ENCODE measurements at regions not wholly inside any gene's neighbourhood (a gene's known extent, or its start where the extent isn't known, plus 50 kb on each side); places are given as distances from the start of the nearest gene placed in this dataset.
"Not testable (repeated sequence)": the region's sequence is repeated elsewhere in the genome, so short reads cannot be mapped to it uniquely, and the experiment has no call there.

DNA sequence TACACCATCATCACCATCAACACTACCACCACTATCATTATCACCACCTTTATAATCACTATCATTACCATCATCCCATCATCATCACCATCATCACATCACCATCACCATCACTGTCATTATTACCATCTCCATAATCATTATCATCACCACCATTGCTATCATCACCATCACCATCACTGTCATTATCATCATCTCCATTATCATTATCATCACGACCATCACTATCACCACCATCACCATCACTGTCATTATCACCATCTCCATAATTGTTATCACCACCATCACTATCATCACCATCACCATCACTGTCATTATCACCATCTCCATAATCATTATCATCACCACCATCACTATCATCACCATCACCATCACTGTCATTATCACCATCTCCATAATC, 279.6 kb upstream of the HS6ST1 start:
- DNase-seq (ENCODE audit: low read depth in 2 of 2) = not testable (repeated sequence)

DNA sequence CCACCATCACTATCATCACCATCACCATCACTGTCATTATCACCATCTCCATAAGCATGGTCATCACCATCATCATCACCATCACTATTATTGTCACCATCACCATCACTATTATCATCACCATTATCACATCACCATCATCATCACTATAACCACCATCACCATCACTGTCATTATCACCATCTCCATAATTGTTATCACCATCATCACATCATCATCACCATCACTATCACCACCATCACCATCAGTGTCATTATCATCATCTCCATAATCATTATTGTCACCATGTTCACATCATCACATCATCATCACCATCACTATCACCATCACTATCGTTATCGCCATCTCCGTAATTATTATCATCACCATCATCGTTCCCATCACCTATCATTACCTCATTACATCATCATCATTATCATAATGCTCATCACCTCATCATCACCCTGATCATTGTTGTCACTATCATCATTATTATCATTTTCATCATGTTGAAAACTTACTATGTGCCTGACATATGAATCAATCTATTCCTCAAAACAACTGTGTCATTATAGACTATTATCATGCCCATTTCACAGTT, 280.3 kb upstream of the HS6ST1 start:
- DNase-seq (ENCODE audit: low read depth in 2 of 2) = no peak

DNA sequence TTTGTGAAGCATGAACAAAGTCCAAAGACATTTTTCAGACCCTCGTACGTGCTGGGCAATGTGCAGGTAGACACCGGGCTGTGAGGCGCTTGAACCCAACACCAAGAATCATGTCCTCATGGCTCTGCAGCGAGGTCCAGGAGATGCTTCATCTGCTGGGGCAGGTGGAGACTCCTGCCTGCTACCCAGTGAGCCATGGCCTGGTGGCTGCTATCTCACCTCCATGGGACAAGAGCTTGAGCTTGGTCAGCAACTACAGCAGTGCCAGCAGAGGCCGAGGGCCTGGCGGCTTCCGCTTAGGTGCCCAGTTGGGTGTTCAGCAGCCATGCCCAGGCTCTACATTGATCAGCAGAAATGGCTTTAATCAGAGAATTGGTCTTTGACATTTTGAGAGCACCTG, 281.0 kb upstream of the HS6ST1 start:
- no peak for DNase-seq (ENCODE audit: low read depth in 2 of 2)

DNA sequence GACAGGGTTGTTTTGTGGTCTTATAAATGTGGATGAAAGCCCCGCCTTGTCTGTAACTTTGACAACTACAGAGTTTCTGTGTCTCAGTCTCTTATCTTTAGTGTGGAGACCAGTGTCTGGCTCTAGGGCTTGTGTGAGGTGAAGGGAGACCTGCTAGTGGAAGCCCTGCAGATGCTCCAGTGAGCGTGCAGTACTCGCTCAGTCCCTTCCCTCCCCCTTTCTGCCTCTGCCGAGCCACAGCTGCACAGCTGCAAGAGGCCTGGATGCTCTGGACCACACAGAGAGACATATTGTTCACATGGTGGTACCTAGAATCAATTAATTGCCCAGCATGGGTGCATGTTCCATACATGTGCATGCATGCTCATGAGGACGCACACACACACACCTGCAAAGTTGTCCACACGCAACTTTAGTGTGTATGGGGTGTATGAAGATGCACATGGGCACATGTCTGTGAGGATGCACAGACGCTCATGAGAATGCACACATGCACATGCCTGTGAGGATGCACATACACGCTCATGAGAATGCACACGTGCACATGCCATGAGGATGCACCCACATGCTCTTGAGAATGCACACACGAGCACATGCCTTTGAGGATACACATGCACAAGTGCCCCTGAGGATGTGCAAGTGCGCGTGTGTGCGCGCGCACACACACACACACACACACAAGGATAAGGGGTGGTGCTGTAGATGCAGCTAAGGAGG, 282.1 kb upstream of the HS6ST1 start:
- no peak for DNase-seq (ENCODE audit: low read depth in 2 of 2)

DNA sequence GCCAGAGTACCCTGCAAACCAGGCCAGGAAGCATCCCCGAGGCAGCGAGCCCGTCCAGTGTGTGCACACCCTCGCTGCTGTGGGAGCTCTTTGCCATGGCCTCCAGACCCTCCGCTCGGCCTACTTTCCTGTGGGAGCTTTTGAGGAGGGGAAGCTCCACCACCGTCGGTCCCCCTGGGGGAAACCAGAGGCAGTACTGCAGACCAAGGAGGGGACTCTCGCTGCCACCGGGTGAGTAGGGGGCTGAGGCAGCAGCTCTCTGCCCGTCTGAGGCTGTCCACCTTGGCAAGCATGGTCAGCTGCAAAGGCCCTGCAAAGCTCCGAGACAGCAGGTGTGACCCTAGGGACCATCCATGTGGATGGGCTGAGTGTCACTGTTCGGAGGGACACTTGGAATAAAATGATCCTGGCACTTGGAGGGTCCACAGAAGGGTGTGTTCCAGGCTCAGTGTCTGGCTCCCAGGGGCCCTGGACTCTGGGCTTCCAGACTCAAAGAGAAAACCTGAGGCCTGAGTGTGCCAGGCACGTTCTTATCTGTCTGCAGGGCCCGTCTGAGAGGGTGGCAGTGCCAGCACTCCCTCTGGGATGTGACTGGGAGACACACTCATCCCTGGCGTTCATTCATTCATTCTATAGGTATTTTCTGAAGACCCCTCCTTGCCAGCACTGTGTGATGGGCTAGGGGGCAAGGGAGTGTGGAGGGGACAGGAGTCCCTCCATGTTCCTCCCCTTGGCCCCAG, 282.8 kb upstream of the HS6ST1 start:
- no peak for DNase-seq (ENCODE audit: low read depth in 2 of 2)

DNA sequence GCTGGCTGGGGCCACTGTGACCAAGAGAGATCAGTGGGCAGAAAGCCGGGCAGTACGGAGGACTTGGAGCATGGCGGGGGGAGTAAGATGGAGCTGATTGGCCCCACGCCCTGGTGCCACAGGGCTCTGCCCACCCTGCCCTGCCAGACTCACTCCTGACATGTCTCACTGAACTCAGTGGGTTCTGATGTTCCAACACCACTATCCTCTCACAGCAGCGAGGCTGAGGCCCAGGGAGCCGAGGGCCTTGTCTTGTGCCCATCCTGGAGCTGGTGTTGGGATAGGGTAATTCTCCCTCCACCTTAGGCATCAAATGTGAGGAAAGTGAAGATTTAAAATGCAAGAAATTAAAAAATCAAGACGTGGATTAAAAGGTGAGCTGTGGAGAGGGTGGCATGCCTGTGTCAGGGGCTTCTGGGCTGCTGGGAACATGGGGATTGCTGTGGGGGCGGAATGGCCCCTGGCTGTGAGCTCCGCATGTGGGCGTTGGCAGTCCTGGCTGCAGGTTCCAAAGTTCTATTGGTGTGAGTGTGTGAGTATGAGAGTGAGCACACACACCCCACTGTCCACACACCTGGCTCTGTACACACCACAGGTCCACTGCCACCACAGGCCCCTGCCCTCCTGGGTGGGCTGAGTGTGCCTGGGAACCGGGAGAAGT, 283.5 kb upstream of the HS6ST1 start:
- DNase-seq (ENCODE audit: low read depth in 2 of 2) = no peak

DNA sequence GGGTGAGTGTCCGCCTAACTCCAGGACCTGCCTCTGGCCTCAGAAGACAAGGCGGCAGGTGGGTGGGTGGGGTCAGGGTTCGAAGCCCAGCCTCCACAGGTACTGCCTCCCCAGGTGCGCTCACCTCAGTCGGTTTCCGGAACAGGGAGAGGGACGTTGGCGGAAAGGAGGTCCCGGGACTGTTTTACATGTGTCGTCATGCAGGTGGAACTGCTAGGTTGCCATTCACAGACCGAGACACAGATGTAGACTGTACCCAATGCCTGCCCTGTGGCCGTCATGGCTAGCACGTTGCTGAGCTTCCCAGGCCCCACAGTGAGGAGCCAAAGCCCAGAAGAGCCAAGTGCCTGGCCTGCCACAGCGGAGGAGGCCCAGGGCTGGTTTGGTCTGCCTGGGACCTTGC, 284.0 kb upstream of the HS6ST1 start:
- DNase-seq (ENCODE audit: low read depth in 2 of 2) = no peak

DNA sequence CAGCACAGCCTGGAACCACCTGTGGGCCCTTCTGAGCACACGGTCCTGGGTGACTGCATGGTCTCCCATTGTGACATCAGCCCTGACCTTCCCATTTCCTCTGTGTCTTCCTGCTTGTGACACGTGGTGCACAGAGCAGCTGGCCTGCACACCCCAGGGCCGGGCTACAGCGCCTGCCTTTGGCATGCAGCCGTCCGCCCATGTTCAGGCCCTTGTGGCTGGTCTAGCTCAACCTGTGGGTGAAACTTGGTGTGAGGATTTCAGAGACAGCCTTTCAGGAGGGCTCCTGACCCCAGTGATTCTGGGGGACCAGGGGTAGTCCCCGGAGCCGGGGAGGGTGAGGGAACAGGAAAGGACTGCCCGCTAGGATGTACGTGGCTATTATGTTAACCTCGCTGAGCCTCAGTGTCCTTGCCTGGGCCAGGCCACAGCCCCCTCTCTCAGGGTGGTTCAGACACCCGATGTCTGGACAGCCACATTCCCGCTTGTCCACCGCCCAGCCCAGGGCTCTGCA, 284.8 kb upstream of the HS6ST1 start:
- no peak for DNase-seq (ENCODE audit: low read depth in 2 of 2)

DNA sequence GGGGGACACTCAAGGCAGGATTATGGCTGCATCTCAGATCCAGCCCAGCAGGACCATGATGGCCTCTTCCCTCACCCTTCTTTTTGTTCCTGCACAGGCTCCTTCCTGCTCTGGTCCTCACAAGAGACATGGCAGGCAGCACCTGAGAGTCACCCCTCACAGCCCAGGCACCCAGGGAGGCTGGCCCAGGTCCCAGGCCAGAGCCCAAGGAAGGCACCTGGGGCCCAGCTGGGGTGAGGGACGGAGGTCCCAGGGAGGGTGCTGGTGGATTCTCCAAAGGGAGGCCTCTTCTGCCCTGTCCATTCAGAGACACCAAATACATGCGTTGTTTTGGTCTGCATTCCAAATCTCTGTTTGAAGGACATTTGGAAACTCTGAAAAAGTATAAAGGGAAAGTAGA, 285.4 kb upstream of the HS6ST1 start:
- DNase-seq (ENCODE audit: low read depth in 2 of 2) = no peak

DNA sequence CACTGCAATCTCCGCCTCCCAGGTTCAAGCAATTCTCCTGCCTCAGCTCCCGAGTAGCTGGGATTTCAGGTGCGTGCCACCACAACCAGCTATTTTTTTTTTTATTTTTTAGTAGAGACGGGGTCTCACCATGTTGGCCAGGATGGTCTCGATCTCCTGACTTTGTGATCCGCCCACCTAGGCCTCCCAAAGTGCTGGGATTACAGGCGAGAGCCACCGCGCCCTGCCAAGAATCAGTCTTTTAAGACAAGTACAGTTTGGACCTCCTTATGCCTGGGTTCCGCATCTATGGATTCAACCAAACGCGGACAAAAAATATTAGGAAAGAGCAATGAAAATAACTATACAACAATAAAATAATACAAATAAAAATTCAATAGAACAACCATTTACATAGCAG, 285.9 kb upstream of the HS6ST1 start:
- not testable (repeated sequence) for DNase-seq (ENCODE audit: low read depth in 2 of 2)

DNA sequence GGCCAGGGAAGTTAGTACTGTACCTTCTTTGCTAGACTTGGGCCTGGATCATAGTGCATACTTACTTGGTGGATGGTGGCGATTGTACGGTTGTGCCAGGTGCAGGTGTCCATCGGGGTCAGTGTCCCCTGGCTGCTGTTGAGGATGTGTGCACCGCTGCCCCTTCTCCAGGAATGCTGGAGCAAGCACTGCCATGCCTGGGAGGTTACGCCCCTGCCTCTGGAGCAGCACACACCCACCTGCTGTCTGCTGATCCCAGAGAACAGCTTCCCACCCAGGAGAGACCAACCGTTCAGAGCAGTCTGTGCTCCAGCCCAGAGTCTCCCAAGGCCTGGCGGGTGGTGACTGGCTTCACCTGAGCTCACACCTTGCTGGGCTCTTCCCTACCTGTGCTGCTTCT, 286.8 kb upstream of the HS6ST1 start:
- DNase-seq (ENCODE audit: low read depth in 2 of 2) = no peak

DNA sequence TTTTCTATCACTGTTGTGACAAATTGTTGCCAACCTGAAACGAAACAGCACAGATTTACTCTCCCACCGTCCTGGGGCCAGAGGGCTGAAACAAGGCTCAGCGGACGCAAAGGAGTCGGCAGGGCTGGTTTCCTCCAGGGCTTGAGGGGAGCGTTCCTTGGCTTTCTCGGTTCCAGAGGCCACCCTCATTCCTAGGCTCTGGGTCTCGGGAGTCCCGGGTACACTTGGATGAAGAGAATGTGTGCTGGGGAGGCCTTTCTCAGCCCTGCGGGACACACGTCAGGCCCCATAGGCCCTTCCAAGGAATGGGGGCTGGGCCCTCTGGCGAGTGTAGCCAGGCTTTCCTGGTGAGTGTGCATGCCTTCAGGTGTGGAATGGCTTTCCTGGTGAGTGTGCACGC, 287.3 kb upstream of the HS6ST1 start:
- no peak for DNase-seq (ENCODE audit: low read depth in 2 of 2)

DNA sequence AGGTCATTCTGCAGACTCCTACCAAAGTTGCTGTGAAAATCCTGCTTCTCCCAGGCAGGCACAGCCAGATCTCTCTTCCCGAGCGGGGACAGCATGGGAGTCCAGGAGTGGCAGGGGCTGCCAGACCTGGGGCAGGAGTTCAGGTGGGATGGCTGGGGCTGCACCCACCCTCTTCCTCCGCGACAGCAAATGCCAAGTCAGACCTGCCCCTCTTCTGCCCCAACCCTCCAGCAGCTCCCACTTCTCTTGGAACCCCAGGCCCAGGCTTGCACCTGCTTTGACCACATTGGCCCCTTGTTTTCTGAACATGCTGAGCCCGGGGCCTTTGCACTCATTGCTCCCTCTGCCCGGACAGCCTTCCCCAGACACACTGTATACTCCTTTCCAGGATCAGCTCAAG, 288.2 kb upstream of the HS6ST1 start:
- DNase-seq (ENCODE audit: low read depth in 2 of 2) = no peak

DNA sequence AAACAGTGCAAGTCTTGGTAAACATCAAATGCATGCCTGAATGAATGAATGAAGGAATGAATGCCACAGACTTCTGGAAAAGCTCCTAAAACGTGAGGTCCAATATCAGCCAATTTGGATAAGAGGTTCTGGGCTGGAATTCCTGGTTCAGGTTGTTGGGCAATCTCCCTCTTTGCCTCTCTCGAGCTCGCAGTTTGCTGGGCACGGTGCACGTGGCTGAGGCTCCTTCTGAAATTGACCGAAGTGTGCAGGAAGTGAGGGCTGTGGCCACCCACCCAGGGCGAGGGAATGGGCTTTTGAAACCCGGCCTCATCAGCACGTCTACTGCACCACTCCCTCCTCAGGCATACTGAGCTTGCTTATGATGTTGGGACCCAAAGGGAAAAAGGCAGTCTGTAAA, 288.8 kb upstream of the HS6ST1 start:
- DNase-seq (ENCODE audit: low read depth in 2 of 2) = no peak

DNA sequence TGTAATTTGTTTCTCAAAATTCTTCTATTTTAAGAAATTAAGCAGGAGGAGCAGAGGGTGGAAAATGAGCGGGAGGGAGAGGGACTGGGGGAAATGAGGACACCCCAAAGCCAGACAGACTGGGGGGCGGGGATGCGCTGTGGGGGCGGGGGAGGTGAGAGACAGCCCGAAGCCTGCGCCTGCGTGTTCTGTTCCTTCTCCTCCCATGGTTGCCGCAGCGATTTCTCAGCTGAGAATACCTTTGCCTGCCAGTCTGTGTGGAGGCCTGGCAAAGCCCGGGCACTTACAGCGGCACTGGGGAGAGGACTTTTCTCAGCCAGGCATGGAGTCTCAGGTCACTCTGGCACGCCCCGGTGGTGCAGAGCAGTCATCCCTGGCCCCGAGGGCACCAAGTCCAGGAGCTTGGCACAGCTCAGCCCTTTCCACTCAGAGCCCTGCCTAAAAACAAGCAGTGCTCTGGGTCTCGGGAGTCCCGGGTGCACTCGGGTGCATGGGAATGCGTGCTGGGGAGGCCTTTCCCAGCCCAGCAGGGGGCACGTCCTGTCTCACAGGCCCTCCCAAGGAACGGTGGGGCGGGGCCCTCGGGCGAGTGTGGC, 289.3 kb upstream of the HS6ST1 start:
- no peak for DNase-seq (ENCODE audit: low read depth in 2 of 2)

DNA sequence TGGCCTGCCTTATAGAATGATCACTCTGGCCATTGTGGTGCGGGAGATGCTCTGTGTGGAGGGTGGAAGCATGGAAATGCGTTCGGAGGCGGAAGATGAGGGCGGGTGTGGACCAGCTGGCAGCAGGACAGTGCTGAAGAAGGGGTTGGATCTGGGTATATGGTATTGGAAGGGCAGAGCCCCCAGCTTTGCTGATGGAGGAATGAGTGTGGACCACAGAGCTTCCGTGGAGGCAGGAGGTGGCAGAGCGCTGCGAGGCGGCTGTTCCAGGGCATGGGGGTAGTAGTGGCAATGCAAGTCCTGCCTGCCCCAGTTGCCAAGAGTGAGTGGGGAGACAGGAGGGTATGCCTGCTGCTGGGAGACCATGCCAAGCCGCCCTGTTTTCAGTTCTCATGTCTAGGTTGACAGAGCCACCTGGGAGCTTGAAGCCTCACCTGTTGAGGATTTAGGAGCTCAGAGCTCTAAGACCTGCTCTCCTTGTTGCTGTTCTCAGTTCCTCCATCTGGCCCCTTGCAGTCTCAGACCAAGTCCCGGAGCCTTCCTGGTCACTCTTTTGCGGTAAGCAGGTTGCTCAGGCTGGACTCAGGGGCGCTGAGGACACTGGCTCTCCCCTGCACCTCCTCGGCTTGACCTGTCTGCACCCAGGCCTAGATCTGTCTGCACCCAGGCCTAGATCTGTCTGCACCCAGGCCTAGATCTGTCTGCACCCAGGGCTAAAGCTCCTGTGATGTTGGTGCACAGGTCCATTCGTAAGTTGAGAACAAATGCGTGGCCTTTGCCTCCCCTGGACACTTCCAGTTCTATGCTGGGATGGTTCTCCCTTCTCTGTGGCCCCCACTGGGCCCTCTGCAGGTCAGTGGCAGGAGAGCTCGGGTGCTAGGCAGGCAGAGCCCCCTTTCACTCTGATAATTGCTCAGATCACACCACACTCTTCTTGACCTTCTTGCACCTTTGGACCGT, 290.5 kb upstream of the HS6ST1 start:
- DNase-seq (ENCODE audit: low read depth in 2 of 2) = no peak

DNA sequence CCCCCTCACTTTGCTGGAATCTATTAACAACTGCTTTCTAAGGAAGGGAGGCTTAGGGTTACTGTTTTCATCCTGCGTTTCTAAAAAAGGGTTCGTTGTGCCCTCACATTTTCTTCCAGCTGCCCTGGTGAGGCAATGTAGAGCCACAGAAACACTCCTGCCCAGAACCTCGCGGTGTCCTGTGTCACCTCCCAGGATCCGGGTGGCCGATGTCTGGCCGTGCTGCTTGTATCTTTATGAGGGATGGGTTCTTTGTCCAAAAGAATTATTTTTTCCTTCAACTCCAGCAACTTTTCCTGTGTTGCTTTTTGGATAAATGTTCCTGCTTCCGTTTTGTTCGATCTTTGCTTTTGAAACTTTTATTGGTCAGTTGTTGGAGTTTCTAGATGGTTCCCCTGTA, 291.8 kb upstream of the HS6ST1 start:
- DNase-seq (ENCODE audit: low read depth in 2 of 2) = no peak

DNA sequence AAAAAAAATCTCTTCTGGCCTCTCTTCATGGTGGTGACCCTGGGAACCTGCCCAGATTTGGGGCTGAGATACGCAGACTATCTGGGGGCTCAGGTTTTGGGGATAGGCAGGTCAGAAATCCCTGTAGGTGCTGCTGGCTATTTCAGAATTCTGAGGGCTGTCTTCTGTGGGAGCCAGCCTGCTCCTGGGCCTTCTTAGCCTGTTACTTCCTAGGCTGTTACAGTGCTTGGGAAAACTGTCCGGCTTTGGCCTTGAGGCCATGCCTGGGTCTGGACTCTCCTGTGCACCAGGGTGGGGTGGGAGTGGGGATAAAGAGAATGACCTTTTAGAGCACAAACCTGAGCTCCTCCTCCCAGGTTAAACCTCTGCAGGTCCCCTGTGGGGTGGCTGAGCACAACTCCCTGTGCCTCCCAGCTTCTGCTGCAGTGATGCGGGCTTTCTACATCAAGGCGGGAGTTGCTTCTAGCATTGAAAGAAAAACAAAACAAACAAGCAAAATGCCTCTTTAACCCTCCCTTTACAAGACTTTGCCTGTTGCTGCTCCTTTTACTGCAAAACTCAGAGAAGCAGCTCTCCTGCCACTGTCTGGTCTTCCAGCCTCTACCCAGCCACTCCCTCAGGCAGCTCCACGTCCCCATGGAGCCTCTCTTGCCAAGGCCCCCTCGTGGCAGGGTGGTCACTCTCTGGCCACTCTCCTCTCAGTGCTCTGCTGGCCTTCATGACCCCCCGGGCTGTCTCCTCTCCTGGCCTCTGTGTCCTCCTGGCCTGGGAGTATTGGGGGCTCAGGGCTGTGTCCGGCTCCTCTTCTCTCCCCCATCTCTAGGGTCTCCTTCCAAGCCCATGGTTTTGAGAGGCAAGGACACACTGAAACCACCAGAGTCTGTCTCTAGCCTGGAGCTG, 293.0 kb upstream of the HS6ST1 start:
- DNase-seq (ENCODE audit: low read depth in 2 of 2) = no peak

DNA sequence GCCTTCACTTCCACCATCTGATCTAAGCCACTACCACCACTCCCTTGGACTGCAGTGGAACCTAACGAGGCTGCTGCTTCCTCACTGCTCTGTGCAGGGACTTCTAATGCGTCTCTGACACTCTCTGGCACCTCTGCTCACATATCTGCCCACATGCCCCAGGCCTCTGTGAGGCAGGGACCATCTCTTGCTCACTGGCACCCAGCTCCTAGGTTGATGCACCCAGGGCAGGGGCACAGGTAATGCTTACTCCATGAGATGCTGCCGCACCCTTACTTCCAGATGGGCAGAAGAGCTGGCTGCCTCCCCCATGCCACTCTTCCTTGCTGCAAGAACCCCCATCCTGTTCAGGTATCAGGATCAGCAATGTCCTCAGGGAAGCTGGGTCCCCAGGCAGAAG, 294.0 kb upstream of the HS6ST1 start:
- DNase-seq (ENCODE audit: low read depth in 2 of 2) = no peak

DNA sequence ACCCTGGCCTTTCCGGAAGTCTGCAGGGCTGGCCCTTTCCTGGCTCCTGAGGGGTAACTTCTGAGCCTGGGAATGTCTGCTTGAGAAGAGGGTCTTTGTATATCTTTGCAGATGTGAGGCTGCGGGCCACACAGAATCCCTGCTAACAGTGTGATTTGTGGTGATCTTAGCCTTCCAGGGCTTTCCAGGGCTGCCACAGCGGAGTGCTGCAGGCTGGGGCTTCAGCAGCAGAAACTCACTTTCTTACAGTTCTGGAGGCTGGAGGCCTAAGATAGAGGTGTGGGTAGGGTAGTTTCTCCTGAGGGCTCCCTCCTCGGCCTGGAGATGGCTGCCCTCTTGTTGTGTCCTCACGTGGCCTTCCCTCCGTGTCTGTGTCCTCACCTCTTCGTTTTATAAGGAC, 294.7 kb upstream of the HS6ST1 start:
- no peak for DNase-seq (ENCODE audit: low read depth in 2 of 2)
